Fibroblast of lung (primary cell): ENCODE measurements at regions not wholly inside any gene's neighbourhood (a gene's known extent, or its start where the extent isn't known, plus 50 kb on each side); places are given as distances from the start of the nearest gene placed in this dataset.

Experiments
- EZH2 ChIP-seq: IDR thresholded peaks from 2 replicates; pipeline ENCODE4 v1.5.1; 2012; ENCODE audit warnings: low read length, control low read depth, mild to moderate bottlenecking; ENCODE audit errors: missing control alignments
- TF ChIP-seq, protein P1 (sequence below), 2 donors: IDR thresholded peaks in 1 of 2; conservative IDR thresholded peaks in 1 of 2; 1 replicate in 1 of 2; 2 replicates in 1 of 2; pipeline ENCODE4 v1.5.1; 2011 to 2012; ENCODE audit warnings: low read length in 2 of 2, control low read depth in 1 of 2, inconsistent platforms in 1 of 2, low read depth in 1 of 2, mild to moderate bottlenecking in 1 of 2

DNA sequence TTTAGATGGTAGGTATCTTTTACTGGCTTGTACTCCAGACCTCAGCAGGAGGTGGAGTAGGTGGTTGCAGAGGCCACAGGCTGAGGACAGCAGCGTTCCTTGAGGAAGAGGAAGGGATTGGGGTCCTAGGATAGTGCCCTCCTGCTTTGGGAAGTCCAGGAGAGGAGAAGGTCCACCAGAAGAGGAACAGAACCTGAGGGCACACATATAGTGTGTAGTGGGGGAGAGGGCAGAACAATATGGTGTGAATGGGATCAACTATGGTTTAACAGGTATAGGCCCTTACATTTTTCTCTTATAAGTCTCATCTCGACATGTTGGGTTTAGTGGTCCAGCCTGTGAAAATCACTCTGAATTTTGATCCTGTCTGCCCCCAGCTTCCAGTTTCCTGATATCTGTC, 229.1 kb upstream of the ZBED5 start:
- TF ChIP-seq, protein P1, sequence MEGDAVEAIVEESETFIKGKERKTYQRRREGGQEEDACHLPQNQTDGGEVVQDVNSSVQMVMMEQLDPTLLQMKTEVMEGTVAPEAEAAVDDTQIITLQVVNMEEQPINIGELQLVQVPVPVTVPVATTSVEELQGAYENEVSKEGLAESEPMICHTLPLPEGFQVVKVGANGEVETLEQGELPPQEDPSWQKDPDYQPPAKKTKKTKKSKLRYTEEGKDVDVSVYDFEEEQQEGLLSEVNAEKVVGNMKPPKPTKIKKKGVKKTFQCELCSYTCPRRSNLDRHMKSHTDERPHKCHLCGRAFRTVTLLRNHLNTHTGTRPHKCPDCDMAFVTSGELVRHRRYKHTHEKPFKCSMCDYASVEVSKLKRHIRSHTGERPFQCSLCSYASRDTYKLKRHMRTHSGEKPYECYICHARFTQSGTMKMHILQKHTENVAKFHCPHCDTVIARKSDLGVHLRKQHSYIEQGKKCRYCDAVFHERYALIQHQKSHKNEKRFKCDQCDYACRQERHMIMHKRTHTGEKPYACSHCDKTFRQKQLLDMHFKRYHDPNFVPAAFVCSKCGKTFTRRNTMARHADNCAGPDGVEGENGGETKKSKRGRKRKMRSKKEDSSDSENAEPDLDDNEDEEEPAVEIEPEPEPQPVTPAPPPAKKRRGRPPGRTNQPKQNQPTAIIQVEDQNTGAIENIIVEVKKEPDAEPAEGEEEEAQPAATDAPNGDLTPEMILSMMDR (conservative IDR thresholded peaks at IDR 0.05 in 1 of 2, IDR thresholded peaks at IDR 0.05 in 1 of 2; ENCODE audit: low read depth in 1 of 2, low read length in 2 of 2) = no peak
- no peak for TF ChIP-seq EZH2
